ENCODE measurements at regions not wholly inside any gene's neighbourhood (a gene's known extent, or its start where the extent isn't known, plus 50 kb on each side); places are given as distances from the start of the nearest gene placed in this dataset.

DNA sequence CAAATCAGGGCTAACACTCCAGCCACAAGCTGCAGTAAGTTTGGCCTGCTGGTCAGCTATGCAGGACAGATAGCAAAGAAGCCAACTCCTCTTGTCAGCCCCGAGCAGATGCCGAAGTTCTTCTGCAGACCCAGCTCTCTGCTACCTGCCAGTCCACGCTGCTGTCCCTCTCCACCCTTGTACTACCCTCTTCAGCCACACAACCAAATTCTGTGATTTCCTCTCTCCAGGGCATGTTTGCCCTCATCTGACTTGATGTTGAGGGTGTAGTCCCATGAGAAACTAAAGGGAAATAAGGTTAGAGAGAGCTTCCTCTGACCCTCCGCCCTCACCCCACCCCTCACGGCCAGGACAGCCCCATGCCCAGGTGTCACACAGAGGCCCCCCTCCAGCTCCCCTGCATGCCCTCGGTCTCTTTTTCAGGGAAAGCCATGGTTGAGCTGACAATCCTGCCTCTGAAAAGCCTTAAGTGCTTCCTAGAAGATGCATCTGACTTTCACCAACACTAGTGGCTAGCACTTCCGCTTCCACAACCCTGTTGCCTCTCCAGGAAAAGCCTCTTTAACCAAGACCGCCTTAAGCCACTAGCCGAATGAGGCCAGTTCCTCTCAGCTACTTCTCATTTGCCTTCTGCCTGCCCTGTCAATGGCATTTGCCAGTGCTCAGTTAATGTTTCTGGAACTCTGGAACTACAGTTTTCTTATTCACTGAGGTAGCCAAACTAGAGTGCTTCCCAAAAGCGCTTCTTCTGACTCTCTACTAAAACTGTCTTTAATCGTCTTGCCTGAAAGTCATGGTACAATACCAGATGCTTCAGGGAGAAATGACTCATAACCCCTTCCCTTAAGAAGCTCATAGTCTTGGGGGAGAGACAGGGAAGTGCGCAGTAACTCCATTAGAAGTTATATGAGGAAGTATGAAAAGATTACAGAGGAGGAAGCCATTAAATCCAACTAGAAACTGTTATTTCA lies 300.4 kb upstream of the STT3B start:
- DNase-seq = no peak

- DNase-seq = no peak
Measured at GRCh38 chr3:31234145-31234544, 298.6 kb upstream of the STT3B start.

GRCh38 chr3:31235062-31235700 lies 297.5 kb upstream of the STT3B start:
- no peak for DNase-seq

GRCh38 chr3:31237887-31238286 lies 294.8 kb upstream of the STT3B start:
- no peak for DNase-seq

DNA sequence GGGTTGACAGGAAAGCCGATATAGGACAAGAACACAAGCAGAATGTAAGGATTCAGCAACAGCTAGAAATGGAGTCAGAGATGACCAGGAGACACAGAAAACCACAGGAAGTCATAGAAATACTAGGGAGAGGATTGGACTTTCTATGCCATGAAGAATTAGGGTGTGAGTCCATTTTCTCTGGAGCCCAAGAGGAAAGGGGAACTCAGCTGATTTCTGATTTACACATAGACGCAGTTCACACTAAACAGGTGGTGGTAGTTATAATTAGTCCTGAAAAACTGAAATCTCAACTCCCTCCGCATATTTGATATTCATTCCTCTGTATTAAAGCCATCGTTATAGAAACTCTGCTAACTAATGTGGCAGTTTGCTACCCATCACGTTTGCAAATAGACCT lies 292.7 kb upstream of the STT3B start:
- DNase-seq = no peak

DNA sequence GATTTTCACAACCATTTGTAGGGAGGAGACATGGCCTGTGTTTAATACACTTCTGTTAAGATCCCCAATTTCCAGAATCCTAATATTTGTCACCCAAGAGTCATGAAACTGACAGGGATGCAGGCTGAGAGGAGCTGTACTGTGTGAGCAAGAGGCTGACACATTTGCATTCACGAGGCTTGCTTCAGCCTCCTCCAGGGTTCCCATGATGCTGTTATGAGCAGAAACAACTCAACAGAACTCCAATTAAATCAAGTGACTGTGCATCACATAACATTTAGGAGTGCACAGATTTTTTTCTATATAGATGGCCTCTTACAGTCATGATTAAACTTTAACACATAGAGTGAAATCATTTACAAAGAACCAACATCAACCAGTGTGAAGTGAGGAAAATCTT lies 292.3 kb upstream of the STT3B start:
- DNase-seq = no peak

- DNase-seq = no peak
Measured at GRCh38 chr3:31240874-31241273, 291.9 kb upstream of the STT3B start.

DNA sequence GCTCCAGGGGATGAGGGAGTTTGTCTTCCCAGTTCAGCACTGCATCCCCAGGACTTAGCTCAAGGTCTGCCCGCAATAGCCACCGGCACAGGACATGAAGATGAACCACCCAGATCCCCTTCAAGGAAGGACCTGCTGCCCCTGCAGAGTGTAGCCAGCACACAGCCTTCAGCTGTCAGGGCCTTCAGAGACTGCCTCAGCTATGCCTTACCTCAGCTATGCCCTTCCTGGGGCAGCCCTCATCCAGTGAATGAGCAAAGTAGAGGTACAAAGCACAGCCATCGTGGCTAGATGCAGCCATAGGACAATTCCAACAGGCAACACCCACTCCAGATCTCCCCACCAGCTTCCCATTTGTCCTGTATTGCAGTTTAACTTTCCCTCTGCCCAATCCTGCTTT lies 291.2 kb upstream of the STT3B start:
- no peak for DNase-seq

DNA sequence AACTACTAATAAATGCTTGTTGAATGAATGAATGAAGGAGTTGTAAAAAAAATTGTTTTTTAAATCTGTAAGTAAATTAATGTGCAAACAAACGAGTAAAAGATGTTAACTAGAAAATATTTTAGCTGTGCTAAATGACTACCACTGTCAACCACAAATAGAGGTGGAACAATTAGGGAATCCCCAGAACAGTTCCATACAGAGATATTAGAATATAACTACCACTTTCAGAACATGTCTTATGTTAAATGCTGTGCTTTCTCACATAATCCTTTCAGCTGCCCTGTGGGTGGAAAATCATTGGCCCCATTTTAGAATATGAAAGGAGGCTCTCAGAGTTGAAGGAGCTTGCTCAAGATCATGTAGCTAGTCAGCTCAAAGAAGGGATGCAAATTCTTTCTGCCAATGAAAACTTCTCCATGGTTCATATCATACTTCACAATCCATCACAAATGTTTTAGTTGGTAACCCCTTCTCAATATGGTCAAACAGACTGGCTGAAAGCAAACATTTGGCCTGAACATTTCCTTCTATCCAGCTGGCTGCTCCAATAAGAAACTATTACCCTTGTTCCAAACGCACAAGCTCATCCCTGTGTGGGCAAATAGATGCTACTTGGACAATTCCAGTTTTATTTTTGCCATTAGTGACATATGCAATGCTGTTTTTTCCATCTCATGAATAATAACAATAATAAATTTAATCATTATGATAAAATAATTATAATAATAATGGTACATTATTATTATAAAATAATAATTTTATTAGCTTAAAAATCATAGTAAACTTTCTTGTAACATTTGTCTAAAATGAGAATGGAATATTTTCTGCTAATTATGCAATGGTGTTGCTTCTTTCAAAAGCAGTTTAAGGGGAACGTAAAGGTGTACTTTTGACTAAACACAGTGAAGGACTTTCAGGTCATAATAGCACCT lies 290.4 kb upstream of the STT3B start:
- no peak for DNase-seq

- no peak for DNase-seq
Measured at GRCh38 chr3:31244929-31245817, 287.6 kb upstream of the STT3B start.

- no peak for DNase-seq
Measured at GRCh38 chr3:31246293-31247062, 286.2 kb upstream of the STT3B start.

GRCh38 chr3:31247063-31247447 lies 285.7 kb upstream of the STT3B start:
- no peak for DNase-seq

GRCh38 chr3:31247850-31248562 lies 284.7 kb upstream of the STT3B start:
- DNase-seq = no peak

DNA sequence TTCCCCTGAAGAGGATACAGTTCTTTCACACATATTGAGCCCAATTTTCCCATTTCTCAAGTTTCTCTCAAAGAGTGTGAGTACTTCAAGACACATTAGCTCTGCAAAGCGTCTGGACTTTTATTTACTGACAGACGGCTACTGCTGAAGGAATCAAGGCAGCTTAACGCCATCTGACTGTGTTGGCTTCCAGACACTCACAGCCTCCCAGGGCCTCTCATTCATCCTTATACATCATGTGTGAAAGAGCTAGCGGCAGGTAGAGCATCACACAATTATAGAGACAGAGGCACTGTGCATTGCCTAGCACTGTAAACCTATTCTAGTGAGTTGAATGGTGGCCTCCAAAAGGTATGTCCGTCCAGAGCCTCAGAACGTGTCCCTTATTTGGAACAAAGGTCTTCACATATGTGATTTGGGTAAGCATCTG lies 284.1 kb upstream of the STT3B start:
- no peak for DNase-seq

DNA sequence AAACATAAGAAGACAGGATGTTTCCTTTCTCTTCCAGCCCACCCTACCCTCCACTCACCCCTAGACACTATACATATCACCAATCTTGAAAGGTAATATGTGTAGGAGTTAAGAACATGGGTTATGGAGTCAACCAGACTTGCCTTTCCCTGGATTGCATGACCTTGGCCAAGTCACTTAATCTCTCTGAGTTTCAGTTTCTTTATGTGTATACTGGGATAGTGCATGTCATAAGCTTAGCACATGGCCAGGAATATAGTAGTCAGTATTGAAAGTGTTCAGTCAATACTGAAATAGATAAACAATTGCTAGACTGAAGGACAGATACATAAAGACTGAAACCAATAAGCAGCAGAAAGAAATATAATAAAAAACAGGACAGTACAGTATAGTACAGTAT lies 283.2 kb upstream of the STT3B start:
- no peak for DNase-seq

- no peak for DNase-seq
Measured at GRCh38 chr3:31250116-31250777, 282.5 kb upstream of the STT3B start.

DNA sequence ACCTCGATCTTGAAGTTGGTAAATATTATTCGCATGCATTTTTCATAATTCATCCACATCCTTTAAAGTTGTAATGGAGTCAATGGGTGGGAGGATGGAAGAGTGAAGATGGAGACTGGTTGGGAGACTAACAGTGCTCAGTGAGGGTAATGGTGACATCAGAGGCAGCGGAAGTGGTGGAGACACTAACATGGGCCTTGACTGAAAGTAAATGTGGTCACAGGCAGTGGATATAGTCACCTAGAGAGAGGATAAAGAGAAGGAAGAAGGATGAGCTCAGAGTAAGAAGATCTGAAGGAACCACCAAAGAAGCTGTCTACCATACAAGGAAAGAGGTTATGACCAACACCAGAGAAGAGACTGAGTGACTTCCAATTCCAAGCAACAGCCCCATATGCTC lies 281.6 kb upstream of the STT3B start:
- DNase-seq = no peak

- no peak for DNase-seq
Measured at GRCh38 chr3:31252216-31253185, 280.2 kb upstream of the STT3B start.

DNA sequence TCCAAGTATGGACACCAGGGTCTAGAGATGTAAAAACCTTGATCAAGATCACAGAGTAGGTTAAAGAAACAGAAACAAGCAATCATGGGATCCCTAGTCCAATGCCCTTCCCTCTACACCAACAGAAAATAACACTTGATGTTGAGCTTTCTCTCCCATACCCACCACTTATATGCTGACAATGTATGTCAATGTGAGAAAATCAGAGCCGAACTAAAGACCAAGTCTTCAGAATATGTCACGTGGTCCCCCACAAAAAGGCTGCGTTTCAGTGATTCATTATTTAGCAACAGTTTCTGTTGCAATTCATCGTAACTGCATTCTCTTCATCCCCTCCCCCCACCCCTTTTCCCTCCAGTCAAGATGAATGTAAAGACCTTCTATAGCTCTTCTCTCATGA lies 278.9 kb upstream of the STT3B start:
- no peak for DNase-seq
